GM19043 (cell line): ENCODE measurements at regions not wholly inside any gene's neighbourhood (a gene's known extent, or its start where the extent isn't known, plus 50 kb on each side); places are given as distances from the start of the nearest gene placed in this dataset.

Experiments used
- ATAC-seq: cut with Tn5 transposase; IDR thresholded peaks from one replicate; pipeline ENCODE4 v1.9.1; 2021; ENCODE audit warnings: low read depth; ENCODE audit not compliant: unreplicated experiment

DNA sequence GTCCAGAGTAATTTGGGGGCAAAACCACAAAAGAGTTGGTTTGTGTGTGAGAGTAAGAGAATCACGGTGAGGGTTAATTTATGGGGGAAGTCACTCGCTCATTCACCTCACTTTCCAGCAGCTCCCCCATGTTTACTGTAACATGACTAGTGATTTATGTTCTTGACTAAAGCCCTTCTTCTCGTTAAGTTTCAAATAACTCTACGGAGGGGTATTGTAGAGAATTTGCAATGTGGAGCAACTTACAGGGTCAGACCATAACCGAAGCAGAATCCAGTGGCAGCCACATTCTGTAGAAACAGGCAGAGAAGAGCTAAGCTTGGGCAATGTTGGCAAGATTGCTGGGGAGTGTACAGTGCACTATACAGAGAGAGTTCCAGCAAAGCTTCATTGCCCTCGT is 760.6 kb downstream of the IRX1 start:
- ATAC-seq: no peak

DNA sequence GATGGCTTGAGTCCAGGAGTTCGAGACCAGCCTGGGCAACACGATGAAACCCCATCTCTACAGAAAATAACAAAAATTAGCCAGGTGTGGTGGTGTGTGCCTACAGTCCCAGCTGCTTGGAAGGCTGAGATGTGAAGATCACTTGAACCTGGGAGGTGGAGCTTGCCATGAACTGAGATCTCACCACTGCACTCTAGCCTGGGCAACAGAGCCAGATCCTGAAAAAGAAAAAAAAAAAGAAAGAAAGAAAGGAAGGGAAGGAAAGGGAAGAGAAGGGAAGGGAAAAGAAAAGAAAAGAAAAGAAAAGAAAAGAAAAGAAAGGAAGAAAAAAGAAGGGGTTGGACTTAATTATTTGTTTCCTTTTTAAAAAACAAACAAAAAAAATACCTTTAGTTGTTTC is 764.2 kb downstream of the IRX1 start:
- ATAC-seq: no peak

DNA sequence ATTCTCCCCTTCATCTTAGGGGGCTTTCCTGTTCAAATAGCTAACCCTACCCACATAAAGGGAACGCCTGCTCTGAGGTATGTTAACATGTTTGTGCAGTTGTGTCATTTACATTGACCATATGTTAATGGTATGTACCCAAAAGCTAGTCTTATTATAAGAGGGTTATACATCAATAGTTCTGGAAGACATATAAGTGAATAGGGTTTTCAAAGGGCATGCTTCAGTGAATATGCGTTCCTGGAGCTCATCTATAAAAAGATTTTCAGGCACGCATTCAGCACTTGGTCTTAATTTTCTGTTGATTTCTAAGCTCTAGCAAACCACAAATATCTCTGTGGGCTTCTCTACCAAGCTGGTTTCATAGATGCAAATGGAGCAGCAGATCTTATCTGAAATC is 766.1 kb downstream of the IRX1 start:
- ATAC-seq: no peak

DNA sequence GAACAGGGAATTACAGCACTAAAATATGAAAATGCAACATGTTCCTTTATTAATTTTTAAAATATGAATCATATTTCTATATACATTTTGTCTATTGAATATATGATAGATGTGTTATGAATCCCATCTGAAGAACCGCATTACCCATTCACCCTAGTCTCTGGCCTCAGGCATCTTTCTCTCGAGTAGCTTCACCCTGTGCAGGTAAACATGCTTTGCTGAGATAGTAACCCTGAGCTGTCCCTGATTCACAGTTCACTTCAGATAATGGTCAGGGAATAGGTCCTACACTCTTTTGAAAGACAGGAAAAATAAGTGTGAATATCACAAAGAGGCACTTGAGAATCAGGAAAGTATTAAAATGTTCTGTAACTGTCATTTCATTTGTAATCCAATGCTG is 766.8 kb downstream of the IRX1 start:
- ATAC-seq: no peak

DNA sequence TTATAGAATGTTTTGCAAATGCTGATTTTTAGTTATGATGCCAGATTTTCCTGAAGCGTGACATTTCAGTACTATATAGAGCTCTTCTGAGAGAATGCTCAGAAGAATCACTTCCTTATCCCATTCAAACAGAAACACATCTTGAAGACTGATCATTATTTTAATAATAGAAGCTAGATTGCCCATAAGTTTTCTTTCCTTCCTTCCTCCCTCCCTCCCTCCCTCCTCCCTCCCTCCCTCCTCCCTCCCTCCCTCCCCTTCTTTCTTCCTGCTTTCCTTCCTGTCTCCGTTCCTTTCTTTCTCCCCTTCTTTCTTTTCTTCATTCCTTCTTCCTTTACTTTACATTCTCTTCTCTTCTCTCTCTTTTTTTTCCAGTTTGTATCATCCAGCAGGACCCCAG is 767.4 kb downstream of the IRX1 start:
- no peak for ATAC-seq

DNA sequence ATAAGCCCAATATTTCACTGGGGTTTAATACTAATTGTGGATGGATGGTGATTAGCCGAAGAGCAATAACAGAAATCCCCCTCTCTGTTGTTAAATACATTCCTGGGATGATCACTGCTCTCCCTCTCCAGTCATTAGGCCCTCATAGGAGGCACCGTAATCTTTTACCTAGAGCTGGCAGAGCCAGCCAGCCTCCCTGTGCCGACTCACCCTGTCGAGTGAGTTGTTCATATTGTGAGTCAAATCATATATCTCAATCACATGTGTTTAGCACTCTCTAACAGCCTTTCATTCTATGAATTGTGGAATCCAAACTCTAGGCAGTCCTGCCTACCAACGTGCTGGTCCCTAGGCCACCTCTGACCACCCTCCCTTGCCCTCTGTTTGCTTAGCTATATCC is 771.0 kb downstream of the IRX1 start:
- ATAC-seq: no peak

DNA sequence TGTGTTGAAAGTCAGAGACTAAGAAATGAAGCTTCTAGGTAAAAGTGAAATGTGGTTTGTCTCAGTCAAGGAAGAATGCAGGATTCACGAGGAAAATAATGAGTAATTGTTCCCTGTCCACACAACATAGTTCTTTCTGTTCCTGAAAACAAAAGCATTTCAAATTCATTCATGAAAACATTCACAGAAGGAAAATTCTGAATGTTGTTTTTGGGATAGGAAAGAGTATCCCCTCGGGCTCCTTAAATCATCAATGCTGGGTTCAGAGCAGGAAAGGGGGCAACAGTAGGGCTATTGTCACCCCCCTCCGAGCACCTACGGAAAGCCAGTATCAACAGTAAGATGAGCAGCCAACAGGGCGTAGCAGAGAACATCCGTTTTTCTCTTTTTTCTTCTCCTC is 769.9 kb upstream of the ADAMTS16 start:
- no peak for ATAC-seq

DNA sequence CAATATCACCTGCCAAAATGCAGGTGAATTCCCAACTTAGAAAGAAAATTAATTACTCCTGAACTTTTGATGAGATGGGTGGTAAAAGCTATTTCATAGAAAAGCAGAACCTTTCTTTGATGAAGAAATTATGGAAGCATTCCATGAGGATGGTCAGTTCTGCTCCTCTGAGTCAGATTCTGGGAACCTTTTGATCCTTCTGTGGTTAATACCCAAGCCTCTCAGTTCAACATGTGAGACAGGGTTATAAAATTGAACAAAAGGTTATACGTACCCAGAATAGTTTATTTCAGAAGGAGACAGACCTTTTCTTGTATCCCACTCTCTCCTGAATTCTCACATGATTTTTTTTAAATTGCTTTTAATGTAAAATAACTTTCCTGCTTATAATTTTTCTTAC is 767.6 kb upstream of the ADAMTS16 start:
- ATAC-seq: no peak

DNA sequence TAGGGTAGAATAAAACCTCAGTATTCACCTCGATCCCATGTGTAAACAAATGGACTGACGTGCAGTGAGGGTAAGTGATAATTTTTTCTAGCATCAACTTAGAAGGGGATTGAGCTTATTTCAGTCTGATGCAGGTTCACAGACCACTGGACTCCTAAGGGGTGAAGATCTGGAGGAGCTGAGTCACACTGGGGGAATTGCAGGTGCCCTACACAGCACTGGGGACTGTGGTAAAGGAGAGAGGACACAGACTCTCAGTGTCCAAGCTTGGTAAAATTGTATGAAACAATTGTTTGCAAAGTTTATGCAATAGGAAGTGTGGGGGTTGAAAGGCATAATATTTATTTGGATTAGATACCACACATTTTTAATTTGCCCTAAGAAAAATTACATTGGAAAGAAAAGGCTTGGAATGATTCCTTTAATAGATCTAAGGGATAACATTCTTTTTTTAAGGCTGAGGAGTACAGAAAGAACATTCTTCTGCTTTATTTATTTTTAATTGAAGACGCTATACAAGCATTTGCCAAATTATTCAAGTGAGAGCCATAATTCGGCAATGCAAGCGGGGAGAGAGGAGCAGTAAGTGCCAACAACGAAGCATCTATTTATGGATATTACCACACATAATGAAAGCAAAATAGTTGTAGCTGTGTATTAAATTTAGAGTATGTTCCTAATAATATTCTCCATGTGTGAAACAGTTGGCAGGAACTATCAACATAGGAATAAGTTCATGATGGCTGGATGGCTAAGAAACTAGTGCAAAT is 766.9 kb upstream of the ADAMTS16 start:
- ATAC-seq: no peak

DNA sequence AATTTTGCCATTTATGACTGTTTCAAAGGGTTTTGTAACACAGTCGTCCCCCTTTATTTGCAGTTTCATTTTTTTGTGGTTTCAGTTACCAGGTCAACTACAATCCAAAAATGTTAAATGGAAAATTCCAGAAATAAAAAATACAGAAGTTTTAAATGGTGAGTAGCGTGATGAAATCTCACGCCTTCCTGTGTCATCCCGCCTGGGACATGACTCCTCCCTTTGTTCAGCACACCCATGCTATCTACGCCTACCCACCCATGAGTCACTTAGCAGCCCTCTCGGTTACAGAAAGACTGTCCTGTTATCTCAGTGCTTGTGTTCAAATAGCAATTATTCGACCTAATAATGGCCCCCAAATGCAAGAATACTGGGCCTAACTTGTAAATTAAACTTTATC is 765.3 kb upstream of the ADAMTS16 start:
- no peak for ATAC-seq

DNA sequence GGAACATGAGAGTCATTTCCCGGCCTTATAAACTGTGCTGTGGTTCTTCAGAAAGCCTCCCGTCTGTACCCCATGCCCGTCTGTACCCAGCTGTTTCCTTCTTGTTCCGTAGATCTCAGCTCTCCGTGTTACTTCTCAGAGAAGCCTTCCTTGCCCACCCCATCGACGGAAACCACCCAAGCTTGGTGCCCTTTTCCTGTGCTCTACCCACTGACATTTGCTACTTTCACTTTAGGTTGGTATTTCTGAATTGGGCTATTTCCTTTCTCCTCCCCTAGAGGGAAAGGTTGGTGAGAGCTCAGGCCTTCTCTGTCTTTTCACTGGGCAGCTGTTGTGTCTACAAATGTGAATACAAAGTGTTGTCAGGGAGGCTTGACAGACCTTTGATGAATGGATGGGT is 764.5 kb upstream of the ADAMTS16 start:
- ATAC-seq: no peak

DNA sequence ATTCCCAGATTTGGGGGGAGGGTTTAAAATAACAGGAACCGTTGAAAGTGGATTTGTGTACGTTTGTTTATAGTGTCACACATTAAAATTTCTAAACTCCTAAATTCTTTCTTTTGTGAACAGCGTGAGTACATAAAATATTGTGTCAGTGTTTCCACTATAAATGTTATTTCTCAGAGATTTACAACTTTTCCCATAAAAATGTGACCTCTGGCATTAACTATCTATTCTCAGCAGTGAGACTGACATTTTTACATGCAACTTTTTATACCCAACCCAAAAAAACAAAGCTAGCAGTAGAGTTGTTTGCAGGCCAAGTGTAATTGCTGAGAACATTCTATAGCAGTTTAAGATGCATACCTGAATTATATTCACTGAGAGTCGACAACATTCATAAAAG is 757.0 kb upstream of the ADAMTS16 start:
- no peak for ATAC-seq

DNA sequence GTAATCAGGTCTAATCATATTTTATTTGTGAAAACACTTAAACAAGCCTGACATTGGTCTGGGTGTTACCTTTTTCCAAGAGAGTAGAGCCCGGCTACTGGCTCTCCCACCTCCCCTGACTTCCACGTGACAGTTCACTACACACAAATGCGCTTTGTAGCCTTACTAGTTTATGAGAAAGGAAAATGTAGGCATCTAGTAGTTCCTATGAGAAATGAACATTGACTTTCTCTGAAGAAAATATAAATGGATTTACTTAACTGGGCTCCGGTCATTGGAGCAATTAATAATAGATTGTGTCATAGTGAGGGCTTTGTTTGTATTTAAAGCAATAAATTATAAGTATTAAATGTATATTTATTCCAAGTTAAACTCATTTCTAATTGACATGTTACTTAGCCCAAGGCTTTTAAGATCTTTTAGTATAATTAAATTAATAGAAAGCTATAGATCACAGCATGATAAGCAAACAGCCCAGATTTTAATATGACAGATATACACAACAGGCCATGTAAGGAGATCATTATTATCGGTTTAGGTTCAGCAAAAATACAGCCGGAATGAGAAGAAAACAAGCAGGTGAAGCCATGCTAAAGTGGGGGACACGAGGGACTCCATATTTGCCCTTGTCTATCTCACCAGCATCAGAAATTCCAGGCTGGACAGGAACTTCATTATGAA is 756.5 kb upstream of the ADAMTS16 start:
- no peak for ATAC-seq

DNA sequence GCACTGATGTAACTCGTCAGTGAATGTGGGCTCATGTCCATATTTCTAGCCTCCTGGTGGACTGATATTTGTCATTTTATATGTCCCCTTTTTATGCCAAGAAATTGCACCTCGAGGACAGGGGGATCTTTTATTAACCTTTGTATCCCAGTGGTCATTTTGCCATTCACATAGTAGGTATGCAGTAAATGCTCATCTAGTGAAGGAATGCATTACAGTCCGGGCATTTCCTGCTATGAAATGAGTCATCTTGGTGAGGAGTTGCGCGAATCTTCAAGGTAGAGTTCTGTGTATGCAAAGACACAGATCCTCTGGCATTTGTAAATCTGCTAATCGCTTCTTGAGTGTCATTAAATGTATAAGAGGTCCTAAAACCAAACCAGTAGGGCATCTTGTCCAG is 755.5 kb upstream of the ADAMTS16 start:
- no peak for ATAC-seq

DNA sequence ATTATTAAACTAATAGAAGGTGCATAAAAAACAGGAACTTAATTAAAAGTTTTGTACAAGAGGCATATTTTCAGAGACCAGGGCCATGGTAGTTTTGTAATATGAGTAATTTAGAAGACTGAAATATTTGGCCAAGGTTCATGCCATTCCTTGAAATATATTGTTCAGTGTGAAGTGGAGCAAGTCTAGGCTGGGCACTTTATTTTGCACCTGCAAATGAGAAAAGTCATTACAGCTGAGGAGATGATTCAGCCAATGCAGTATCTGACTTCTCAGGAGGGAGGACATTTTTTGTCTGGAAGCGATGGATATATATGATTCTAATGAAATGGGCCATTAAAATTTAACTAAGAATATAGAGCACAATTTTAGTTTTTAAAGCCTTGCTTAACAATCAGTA is 754.0 kb upstream of the ADAMTS16 start:
- ATAC-seq: no peak

DNA sequence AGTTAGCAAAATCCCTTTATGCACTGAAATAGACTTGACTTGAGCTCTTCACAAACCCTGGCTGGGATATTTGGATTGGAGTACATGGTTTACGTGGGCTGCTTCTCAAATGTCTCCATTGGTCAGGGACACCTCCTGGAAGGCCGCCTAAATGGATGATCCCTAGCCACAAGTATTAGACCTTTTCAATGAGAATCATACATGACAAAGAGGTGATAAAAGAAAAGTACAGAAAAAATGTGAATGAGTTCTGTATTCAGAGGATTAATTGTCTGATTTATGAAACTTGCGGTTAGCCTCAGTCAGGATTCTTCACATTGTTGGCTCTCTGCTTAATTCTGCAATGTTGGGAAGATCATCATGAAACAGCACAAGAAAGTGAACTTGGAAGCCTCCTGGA is 752.8 kb upstream of the ADAMTS16 start:
- no peak for ATAC-seq

DNA sequence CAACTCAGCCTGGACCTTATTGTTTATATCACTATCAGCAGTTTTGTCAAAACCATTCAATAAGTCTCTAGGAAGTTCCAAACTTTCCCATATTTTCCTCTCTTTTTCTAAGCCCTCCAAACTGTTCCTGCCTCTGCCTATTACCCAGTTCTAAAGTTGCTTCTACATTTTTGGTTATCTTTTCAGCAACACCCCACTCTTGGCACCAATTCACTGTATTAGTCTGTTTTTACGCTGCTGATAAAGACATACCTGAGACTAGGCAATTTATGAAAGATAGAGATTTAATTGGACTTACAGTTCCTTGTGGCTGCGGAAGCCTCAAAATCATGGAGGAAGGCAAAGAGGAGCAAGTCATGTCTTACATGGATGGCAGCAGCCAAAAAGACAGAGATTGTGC is 744.4 kb upstream of the ADAMTS16 start:
- ATAC-seq: no peak

DNA sequence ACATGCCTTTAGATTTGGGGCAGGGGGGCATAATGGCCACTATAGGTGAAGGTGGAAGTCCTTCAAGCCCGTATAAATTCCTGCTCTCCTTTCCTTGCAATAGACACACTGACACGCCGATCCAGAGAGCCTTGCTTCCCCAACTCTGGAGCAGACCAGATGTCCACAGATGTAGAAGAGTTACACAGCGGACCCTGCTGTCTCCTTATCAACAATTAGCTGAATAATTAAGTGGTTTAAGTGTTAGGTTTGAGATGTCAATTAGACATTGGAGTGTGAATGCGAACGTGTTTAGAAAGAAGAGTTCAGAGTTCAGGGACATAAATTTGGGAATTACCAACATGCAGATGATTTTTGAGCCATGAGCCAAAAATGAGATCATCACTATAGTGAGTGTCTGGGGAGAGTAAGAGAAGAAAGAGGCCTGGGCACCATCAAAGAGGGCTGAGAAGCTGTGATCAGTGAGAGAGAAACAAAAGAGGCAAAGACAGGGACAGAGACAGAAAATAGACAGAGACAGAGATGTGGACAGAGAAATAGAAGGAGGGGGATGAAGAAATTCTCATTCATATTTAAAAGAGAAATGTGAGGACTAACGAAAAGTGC is 734.4 kb upstream of the ADAMTS16 start:
- ATAC-seq: no peak

DNA sequence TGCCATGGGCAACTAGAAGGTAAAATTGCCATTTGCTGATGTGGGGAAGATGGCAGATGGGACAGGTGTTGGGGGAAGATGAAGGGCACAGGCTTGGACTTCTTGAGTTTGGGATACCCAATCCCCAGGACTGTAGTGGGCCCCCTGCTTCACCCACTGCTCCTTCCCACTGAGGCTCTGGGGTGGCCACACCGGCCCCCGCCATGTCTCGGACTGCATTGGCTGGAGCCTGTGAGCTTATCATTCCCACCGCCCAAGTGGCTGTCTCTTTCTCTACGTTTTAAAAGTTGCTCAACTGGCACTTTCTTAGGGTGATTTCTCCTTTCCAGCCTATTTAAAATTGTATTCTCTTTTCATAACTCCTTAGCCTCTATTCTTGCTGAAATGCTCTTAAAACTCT is 730.0 kb upstream of the ADAMTS16 start:
- no peak for ATAC-seq

DNA sequence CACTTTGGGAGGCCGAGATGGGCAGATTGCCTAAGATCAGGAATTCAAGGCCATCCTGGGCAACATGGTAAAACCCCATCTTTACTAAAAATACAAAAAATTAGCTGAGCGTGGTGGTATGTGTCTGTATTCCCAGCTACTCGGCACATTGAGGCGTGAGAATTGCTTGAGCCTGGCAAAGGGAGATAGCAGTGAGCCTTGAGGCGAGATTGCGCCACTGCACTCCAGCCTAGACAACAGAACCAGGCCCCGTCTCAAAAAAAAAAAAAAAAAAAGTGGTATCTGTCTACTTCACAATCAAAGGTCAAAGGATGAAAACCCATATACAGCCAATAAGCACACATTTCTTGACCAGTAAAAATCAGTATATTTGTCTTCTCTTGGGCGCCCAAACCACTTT is 728.5 kb upstream of the ADAMTS16 start:
- ATAC-seq: no peak

DNA sequence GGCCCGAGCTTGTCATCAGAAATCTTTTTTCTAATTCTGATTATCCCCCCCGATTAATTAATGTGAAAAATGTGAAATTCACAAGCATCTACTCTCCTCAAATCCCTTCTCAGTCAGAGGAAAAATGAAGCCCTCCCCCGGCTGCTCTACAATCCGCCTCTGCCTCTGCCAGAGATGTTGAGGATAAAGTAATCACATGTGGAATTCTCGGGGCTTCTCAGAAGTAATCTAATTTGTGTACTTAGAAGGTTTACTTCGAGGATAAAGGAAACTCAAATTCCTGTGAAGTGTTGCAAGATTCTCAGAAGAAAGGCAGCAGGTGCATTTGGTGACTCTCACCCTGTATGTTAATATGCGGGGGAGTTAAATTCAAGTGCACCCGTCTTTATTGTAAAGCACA is 726.1 kb upstream of the ADAMTS16 start:
- ATAC-seq: no peak

DNA sequence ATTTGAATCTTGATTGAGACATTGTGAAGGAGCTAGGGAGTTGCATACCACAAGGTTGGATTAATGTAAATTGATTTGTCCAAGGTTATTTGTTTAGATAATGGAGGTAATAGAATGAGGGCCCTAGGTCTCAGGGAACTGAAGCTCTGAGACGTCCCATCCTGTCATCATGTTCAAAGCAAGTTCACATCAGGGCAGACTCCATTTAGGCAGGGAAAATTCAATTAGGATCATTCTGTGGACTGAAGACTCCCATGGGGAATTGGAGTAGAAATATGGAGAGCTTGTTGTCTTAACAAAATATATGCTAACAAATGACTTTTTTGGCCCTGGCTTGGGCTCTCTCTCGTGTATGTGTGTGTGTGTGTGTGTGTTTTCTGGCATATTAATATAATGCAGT is 722.0 kb upstream of the ADAMTS16 start:
- ATAC-seq: no peak
